Body of pancreas (tissue), 4 donors: ENCODE measurements at regions not wholly inside any gene's neighbourhood (a gene's known extent, or its start where the extent isn't known, plus 50 kb on each side); places are given as distances from the start of the nearest gene placed in this dataset.
"Not testable (repeated sequence)": the region's sequence is repeated elsewhere in the genome, so short reads cannot be mapped to it uniquely, and the experiment has no call there.

Experiments used
- ATAC-seq: fragments of 150-250 bp; one replicate; pipeline ENCODE4 v1.9.1; 2016
- DNase-seq, 4 donors: peaks; one replicate each; pipeline ENCODE4 v3.0.0-alpha.2; 2019
- H3K27ac ChIP-seq, 4 donors: fragments of 200-600 bp; sonication (generic); 1 replicate in 3 of 4; 2 replicates in 1 of 4; pipeline versions ENCODE4 v1.5.1 to v1.6.1; 2016 to 2019; ENCODE audit warnings: mild to moderate bottlenecking in 1 of 4, mixed read lengths in 1 of 4, moderate library complexity in 1 of 4
- H3K27me3 ChIP-seq, 2 donors: fragments of 200-600 bp; sonication (generic); one replicate each; pipeline ENCODE4 v1.6.0; 2016; ENCODE audit warnings: mild to moderate bottlenecking in 1 of 2
- H3K36me3 ChIP-seq, 2 donors: fragments of 200-600 bp; sonication (generic); replicated peaks in 1 of 2; 2 replicates each; pipeline ENCODE4 v1.5.1; 2016; ENCODE audit warnings: low read depth in 2 of 2; ENCODE audit not compliant: insufficient read depth in 1 of 2
- H3K4me1 ChIP-seq: fragments of 200-600 bp; sonication (generic); one replicate; pipeline ENCODE4 v1.6.0; 2016
- H3K4me3 ChIP-seq, 2 donors: fragments of 200-600 bp; sonication (generic); 1 replicate in 1 of 2; 2 replicates in 1 of 2; pipeline ENCODE4 v1.5.1; 2016 to 2019
- H3K9me3 ChIP-seq, 3 donors: fragments of 200-600 bp; sonication (generic); 1 replicate in 2 of 3; 2 replicates in 1 of 3; pipeline ENCODE4 v1.5.1; 2016
- POLR2A ChIP-seq, 3 donors: fragments of 450-650 bp; IDR thresholded peaks; one replicate each; pipeline ENCODE4 v1.6.1; 2016; ENCODE audit warnings: antibody characterized with exemption in 3 of 3, mild to moderate bottlenecking in 2 of 3
- WGBS, 2 donors: methylation state at CpG; one replicate each; pipeline ENCODE4 v1.1.5; 2017; 5-methylcytosine and 5-hydroxymethylcytosine counted together
- intact Hi-C: fragments of 100-400 bp; cut with DNase I; formaldehyde crosslinking; loops from one replicate; pipeline ENCODE4 v1.15.1; 2023
- TF ChIP-seq, protein P1 (sequence below), 7 experiments: fragments of 450-650 bp in 4 of 7; fragments of 200-600 bp in 3 of 7; sonication (generic) in 3 of 7; IDR thresholded peaks; one replicate each; pipeline ENCODE4 v1.5.1; 2016 to 2019; ENCODE audit warnings: antibody characterized with exemption in 7 of 7

DNA sequence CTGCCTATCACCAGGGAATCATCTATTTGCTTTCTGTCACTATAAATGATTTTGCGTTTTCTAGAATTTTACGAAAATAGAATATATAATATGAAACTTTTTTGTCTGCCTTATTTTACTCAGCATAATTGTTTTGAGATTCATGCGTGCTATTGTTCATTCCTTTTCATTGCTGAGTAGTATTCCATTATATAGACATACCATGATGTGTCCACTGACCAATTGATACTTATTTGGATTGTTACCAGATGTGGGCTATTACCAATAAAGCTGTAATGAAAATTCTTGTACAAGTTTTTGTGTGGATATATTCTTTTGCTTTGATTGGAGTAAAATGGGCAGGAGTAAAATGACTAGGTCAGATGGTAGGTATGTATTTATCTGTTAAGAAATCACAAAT lies 390.7 kb upstream of the EMCN start:
- Histone ChIP-seq H3K9me3 (no peaks in the 10 kb centered on the region), H3K36me3 (no peaks in the 10 kb centered on the region), H3K27ac (no peak overlapping the region), H3K4me3 (no peak overlapping the region), H3K27me3 (no peaks in the 10 kb centered on the region), H3K4me1 (peaks cover 7% of the 10 kb centered on the region)
- intact Hi-C loops, result no loop called here
- TF ChIP-seq POLR2A (IDR thresholded peaks at IDR 0.05), result no peak
- TF ChIP-seq, protein P1, sequence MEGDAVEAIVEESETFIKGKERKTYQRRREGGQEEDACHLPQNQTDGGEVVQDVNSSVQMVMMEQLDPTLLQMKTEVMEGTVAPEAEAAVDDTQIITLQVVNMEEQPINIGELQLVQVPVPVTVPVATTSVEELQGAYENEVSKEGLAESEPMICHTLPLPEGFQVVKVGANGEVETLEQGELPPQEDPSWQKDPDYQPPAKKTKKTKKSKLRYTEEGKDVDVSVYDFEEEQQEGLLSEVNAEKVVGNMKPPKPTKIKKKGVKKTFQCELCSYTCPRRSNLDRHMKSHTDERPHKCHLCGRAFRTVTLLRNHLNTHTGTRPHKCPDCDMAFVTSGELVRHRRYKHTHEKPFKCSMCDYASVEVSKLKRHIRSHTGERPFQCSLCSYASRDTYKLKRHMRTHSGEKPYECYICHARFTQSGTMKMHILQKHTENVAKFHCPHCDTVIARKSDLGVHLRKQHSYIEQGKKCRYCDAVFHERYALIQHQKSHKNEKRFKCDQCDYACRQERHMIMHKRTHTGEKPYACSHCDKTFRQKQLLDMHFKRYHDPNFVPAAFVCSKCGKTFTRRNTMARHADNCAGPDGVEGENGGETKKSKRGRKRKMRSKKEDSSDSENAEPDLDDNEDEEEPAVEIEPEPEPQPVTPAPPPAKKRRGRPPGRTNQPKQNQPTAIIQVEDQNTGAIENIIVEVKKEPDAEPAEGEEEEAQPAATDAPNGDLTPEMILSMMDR (IDR thresholded peaks at IDR 0.05), result no peak
- DNase-seq (no peak), ATAC-seq (no peak)
- 60 to 74% methylated on average over 3 of the region's 3 CpGs for WGBS, 2 donors

DNA sequence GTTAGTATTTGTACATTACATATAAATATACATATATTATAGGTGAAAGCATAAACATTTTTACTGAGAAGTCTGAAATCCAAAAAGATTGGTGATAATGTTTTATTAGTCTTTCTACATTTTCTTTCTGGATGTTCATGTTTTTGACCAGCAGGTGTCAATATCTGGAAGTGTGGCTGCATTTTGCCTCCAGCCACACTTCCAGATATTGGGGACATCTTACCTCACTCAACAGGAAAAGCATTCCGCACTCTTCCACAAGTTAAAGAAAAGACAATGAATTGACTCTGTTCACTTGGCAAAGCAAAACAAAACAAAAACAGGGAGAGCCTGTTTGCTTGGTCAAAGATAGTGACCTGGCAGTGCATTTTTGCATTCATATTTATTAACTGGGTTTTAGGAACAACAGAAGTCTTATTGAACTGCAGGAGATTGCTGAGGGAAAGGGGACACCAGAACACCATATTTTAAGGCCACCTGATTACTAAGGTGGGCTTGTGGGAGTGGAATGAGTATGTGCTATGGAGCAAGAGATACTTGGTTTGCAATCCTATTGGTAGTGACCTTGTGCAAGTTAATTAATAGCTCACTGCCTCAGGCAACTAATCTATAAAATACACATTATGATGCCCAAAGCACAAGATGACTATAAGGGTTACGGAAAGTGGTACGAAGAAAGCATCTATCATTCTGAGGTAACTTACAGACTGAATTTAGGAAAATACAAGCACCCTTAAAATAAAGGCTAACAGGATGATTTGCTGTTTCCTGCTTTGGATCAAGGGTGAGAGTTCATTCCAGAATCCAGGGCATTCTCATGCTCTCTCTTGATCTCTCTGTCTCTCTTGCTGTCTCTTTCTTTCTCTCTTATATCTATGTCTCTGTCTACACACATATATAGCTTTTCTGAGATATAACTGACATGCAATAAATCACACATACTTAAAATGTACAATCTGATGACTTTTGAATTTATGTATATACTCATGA lies 389.9 kb upstream of the EMCN start:
- Histone ChIP-seq H3K27ac (no peak overlapping the region), H3K9me3 (no peaks in the 10 kb centered on the region), H3K36me3 (no peaks in the 10 kb centered on the region), H3K4me3 (no peak overlapping the region), H3K4me1 (peaks cover 7% of the 10 kb centered on the region), H3K27me3 (no peaks in the 10 kb centered on the region)
- no peak for TF ChIP-seq POLR2A (IDR thresholded peaks at IDR 0.05)
- TF ChIP-seq, protein P1 (IDR thresholded peaks at IDR 0.05), result peak in 6 of 7 experiments; percentile 21 to 32 (median 27)
- intact Hi-C loops, result no loop called here
- DNase-seq, result no peak
- ATAC-seq, result peak; percentile 38
- WGBS, 2 donors, result 17 to 31% methylated on average over 3 of the region's 3 CpGs

DNA sequence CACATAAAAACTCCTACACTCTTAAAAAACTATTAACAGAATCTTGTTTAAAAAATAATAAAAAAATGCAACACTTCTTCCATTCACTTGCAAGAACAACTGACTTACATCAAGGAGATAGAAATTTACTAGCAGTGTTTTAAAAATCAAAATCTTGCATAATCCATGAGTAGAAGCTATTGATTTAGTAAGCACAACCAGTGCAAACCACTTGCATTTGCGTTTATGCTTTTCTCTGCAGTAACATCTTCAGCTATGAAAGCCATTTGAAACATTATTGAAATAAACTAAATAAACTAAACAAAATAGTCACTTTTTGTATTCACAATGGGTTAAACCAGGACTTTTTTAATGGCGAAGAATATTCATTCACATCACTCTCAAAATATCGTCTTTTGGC lies 389.2 kb upstream of the EMCN start:
- Histone ChIP-seq H3K4me1 (peaks cover 7% of the 10 kb centered on the region), H3K9me3 (no peaks in the 10 kb centered on the region), H3K4me3 (no peak overlapping the region), H3K27ac (no peak overlapping the region), H3K36me3 (no peaks in the 10 kb centered on the region), H3K27me3 (no peaks in the 10 kb centered on the region)
- WGBS, 2 donors, result 69% methylated on average over 3 of the region's 3 CpGs
- intact Hi-C loops, result no loop called here
- no peak for DNase-seq
- ATAC-seq, result no peak
- TF ChIP-seq, protein P1 (IDR thresholded peaks at IDR 0.05), result no peak
- no peak for TF ChIP-seq POLR2A (IDR thresholded peaks at IDR 0.05)

DNA sequence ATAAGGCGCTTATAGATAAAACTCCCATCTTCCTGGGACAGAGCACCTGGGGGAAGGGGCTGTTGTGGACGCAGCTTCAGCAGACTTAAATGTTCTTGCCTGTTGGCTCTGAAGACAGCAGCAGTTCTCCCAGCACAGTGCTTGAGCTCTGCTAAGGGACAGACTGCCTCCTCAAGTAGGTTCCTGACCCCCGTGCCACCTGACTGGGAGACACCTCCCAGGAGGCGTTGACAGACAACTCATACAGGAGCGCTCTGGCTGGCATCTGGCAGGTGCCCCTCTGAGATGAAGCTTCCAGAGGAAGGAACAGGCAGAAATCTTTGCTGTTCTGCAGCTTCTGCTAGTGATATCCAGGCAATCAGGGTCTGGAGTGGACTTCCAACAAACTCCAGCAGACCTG lies 383.1 kb upstream of the EMCN start:
- H3K4me3 ChIP-seq, H3K36me3 ChIP-seq, ATAC-seq, H3K9me3 ChIP-seq, H3K27ac ChIP-seq, H3K27me3 ChIP-seq, intact Hi-C loops, DNase-seq, H3K4me1 ChIP-seq: not testable (repeated sequence)
- 75 to 83% methylated on average over 4 to 5 of the region's 5 CpGs for WGBS, 2 donors

DNA sequence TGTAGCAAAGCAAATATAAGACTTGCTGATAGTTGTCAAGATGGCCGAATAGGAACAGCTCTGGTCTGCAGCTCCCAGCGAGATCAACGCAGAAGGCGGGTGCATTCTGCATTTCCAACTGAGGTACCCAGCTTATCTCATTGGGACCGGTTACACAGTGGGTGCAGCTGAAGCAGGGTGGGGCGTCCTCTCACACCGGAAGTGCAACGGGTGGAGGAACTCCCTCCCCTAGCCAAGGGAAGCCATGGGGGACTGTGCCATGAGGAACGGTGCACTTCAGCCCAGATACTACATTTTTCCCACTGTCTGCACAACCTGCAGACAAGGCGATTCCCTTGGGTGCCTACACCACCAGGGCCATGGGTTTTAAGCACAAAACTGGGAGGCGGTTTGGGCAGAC lies 382.3 kb upstream of the EMCN start:
- H3K4me3 ChIP-seq, result no peak overlapping the region

More for the DNA sequence above, 382.3 kb upstream of the EMCN start:
- no peaks in the 10 kb centered on the region for H3K27me3 ChIP-seq
- H3K36me3 ChIP-seq, result no peaks in the 10 kb centered on the region
- H3K27ac ChIP-seq, result no peak overlapping the region
- ATAC-seq (no peak), DNase-seq (no peak)
- no peaks in the 10 kb centered on the region for H3K9me3 ChIP-seq
- H3K4me1 ChIP-seq, result no peaks in the 10 kb centered on the region
- intact Hi-C loops, result no loop called here
- WGBS, 2 donors, result 60 to 73% methylated on average over 11 of the region's 11 CpGs
- TF ChIP-seq, protein P1 (IDR thresholded peaks at IDR 0.05), result no peak
- no peak for TF ChIP-seq POLR2A (IDR thresholded peaks at IDR 0.05)
